Erythroblast (primary cell): ENCODE measurements at regions not wholly inside any gene's neighbourhood (a gene's known extent, or its start where the extent isn't known, plus 50 kb on each side); places are given as distances from the start of the nearest gene placed in this dataset.

ENCODE experiments used
- GATA1 ChIP-seq: IDR thresholded peaks from 2 replicates; pipeline ENCODE4 v1.6.1; 2011; ENCODE audit warnings: low read depth, mild to moderate bottlenecking, control low read depth, low read length, moderate library complexity
- POLR2A ChIP-seq: IDR thresholded peaks from 2 replicates; pipeline ENCODE4 v1.6.1; 2011; ENCODE audit warnings: mild to moderate bottlenecking, low read length

DNA sequence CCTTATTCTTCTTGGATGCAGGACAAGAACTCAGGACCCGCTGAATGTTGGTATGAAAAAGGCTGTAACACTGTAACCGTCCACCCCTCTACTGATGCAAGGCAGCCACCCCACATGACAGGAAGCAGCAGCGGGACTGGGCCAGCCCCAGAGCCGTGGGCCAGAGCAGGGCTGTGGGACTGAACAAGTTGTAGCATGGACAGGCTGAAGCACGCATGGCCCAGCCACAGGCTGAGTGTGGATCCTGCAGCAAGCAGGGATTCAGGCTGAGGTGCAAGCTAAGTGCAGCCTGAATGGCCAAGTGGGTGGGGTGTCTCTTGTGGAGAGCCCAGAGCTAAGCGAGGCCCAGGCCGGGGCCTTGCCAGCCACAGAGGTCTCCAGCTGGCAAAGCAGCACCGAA lies 632.2 kb downstream of the SPOCK3 start:
- TF ChIP-seq POLR2A (no peak), GATA1 (no peak)
